NCI-H2196 treated with DMSO at 0.1 percent for 48 hours (cell line): ENCODE measurements at regions not wholly inside any gene's neighbourhood (a gene's known extent, or its start where the extent isn't known, plus 50 kb on each side); places are given as distances from the start of the nearest gene placed in this dataset.

Experiments
- DNase-seq: peaks from one replicate; lab custom pipeline; 2025; ENCODE audit not compliant: unreplicated experiment; lab: John Stamatoyannopoulos, UW

DNA sequence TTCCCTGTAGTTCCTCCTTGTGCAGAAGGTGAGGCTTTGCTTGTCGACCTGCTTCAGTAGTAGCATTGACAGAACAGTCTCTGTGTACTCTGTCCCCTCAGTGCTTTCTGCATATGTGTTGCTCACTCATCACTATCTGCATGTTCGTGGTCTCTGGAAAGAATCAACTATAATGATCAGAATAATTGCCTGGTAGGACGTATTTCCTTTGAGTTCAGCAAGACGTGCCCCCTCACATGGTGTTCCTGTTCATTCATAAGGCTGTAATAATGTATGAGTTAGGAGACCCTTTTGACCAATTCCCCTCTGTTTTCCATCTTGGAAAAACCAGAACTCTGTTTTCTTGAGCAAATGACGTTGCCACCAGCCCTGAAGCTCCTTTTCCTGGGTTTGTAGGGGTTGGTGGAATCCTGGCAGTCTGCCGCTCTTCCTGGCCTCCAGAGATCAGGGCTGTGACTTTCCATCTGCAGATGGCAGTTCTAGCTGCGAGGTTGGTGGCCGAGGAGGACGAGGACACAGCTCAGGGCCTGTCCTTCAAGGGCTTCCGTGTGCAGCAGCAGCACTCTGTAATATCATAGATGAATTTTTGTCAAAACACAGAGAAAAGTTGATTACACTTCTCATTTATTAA lies 61.9 kb downstream of the EXOSC2 start:
- no peak for DNase-seq

DNA sequence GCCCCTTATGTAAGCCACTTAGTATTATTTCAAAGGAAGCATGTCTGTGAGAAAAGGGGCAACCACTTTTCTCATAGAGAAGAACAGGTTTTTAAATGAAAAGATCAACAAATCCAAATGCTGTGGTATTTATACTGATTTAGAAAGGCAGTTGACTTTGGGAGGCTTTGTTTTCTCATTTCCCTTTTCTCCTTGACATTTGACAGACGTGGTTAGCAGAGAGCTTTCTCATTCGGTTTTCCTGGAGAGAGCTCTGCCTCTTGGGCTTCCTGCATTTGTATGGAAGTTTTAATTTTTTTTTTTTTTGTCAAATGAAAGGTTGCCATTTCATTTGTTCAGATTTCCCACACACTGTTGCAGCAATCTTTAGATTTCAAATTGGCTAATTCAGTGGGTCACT lies 62.5 kb downstream of the EXOSC2 start:
- DNase-seq = no peak

DNA sequence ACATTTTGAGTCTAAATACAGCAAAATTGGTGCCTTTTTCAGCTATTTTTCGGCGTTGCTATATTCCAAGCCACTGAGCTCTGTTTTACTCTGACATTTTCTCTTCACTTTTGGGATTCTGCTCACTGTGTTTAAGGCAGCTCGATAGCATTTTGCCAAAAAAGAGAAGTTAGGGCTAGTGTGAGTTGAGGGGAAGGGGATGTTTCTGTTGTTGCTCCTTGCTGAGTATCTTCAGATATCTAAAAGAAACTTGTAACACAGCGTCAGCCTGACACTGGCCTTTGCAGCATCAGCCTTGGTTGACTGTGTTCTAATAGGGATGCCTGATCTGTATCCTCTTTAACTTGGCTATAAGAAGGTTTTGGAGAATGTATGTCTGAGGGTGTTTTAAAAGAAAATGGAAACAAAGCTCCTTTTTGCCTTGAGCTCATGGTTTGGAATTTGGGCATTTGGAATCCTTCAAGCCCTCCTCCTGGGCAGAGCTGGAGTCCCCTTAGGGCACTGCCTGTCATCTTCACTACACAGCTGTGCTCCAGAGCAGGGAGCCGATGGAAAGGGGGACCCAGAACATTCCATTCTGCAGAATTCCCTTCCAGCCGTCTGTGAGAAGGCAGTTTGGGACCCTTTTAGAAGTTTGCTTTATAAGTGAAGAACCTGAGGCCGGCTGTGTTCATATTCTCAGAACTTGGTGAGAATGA lies 63.0 kb downstream of the EXOSC2 start:
- DNase-seq = no peak

DNA sequence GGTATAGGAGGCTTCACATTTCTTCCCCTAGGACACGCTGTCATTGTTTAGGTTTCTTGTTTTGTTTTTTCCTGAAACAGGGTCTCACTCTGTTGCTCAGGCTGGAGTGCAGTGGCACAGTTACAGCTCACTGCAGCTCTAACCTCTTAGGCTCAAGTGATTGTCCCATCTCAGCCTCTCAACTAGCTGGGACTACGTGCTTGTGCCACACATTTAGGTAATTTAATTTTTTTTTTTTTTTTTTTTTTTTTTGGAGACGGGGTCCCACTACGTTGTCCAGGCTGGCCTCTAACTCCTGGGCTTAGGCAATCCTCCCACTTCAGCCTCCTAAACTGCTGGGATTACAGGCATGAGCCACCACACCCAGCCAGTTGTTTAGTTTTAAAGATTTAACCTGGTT lies 66.2 kb downstream of the EXOSC2 start:
- DNase-seq = no peak

DNA sequence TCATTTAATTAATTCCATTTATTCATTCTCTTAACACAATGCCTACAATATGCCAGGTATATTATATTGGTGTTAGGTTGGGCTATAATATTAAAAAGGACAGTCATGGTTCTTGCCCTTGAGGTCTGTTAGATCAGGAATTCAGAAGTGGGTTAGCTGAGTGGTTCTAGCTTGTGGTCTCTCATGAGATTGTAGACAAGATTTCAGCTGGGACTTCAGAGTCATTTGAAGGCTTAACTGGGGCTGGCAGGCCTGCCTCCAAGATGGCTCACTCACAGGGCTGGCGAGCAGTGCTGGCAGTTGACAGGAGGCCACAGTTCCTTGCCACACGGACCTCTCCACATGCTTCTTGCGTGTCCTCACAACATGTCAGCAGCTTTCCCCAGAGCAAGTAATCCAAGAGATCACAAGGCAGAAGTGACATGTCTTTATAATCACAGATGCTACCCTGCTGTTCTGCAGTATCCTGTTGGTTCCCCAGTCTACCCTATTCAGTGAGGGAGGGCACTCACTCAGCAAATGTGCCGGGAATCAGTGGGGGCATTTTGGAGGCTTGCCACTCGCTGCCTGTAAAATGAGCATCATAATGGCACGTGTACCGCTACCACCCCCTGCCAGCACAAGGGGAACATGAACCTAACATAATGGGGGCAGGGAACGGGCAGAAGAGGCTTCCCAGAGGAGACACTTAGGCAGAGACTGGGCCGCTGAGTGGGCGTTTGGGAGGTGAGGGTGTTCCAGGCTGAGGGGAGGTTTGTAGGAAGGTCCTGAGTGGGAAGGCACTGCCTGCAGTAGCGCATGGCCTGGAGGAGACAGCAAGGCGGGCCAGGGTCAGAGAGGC lies 70.0 kb downstream of the EXOSC2 start:
- DNase-seq = no peak

DNA sequence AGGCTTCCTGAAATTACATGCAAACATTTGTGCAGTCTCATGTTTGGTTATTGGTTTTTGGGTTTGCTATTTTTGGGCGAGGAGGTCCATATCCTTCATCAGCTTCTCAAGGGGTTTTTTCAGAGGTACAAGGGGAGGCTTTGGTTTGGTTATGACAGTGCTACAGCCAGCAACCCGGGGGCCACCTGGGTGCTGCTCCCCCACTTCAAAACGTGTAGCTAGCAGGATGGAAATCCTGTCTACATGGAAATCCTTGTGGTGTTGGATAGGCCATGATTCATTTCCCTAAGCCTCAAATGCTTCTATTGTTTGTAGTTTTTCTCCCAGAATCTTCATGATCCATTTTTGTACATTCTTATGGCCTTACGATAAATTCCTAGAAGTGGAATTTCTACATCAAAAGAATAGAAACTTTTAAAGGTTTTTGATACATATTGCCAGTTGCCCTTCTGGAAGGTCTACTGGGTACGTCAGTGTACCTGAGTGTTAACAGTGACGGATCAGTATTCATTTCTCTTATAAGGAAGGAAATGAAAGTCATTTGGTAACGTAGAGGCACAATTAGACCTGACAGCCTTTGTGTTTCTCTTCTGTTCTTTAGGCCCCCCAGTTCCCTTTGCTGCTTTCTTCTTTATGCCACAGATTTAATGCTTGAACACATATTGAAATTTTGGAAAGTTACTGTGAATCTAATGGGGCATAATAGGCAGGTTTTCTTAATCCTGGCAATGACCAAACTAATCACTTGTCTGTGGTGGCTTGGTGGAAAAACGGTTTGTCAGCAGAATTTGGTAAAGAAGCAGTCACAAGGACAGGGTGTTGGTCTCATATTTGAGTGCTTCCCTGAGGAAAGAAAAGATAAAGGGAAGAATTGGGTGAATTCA lies 69.7 kb upstream of the ABL1 start:
- DNase-seq = no peak

DNA sequence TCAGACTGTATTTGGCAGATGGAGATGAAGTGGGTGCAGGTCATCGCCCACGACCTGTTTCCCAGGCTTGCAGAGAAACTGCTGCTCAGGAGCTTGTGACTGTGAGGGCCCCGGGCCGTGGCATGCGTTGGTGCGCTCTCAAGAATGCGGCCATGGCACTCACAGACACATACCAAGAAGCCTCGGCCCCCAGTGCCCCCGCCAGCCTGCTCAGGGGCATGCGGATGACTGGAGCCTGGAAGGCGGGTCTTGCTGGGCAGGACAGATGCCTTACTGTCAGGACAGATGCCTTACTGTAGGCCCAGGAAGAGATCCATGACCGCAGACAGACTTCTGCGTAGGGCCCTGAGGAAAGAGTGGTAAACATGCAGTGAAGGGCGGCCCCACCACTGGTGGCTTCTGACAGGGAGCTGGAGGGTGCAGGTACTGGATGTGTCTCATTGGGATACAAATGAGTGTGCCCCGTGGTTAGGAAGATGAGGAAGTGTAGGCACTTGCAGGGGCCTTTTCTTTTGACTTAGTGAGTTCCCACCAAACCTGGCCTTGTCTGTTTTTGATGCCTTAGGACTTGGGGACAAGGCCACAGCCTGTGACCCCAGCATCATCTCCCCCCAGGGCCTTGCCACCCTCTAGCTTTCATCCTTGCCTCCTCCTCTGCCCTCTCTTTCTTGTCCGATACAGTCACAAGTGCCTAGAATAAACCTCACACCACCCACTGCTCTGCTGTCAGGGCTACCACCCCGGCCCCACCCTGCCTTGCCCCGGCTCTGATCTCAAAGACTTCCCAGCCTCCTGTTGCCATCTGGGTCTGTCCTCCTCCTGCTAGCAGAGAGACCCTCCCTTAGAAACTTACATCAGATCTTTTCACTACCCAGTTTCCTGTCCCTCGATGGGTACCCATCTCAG lies 68.8 kb upstream of the ABL1 start:
- DNase-seq = no peak

DNA sequence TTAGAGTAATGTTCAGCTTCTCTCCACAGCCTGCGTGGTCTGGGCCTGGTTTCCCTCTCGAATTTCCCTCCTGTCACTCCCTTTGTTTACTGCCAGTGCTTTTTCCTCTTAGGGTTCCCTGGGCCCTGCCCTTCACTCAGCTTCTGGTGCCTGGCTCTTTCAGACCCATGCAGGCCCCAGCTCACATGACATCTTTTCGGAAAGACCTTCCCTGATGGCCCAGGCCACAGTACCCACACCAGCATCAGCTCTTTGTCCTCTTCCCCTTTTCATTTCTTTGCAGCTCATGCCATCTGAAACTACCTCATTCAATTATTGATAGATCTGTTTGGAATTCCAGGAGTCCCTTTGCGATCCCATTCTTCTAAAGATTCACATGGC lies 68.1 kb upstream of the ABL1 start:
- DNase-seq = no peak

DNA sequence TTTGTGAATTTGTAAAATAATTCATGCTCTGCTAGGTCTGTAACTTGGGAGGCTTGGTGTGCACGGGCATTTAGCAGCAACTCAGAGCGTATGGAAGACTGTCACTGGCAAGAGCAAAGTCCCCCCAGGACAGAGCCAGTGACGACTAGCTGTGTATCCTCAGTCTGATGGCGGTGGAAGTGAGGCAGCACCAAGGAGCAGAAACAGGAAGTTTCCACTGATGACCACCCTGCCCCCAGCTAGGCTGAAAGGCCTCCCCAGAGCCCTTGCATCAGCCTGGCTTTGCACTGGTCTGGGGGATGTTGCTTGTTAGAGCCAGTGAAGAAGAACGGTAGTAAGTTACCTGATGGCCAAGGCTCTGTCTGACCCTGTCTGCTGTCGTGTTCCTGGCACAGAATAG lies 66.8 kb upstream of the ABL1 start:
- DNase-seq = no peak

DNA sequence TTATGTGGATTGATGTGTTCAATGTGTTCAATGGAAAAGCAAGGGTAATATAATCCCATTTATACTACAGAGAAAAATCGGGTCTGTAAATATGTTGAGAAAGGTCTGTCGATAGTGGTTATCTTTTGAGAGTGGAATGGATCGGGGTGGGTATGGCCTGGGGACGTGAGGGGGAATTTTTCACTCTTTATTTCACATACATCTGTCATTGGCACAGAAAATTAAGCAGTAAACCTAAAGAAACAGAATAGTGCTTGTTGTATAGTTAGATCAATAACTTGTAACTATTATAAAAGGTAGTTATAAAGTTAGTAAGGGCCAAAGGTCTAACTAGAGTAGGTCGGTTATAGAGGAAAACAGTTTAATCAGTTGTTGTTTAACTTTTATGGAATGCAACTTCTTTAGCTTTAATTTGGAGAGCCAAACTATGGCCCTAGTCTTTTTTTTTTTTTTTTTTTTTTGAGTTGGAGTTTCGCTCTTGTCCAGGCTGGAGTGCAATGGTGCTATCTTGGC lies 66.1 kb upstream of the ABL1 start:
- no peak for DNase-seq

DNA sequence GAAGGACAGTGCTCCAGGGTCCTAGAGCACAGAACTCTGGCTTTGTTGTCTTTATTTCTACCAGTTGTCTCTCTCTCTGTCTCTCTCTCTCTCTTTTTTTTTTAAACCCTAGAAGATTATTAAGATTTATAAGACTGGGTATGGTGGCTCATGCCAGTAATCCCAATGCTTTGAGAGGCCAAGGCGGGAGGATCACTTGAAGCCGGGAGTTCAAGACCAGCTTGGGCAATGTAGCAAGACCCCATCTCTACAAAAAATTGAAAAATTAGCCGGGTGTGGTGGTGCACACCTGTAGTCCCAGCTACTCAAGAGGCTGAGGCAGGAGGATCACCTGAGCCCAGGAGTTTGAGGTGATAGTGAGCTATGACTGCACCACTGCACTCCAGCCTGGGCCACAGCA lies 65.0 kb upstream of the ABL1 start:
- no peak for DNase-seq

DNA sequence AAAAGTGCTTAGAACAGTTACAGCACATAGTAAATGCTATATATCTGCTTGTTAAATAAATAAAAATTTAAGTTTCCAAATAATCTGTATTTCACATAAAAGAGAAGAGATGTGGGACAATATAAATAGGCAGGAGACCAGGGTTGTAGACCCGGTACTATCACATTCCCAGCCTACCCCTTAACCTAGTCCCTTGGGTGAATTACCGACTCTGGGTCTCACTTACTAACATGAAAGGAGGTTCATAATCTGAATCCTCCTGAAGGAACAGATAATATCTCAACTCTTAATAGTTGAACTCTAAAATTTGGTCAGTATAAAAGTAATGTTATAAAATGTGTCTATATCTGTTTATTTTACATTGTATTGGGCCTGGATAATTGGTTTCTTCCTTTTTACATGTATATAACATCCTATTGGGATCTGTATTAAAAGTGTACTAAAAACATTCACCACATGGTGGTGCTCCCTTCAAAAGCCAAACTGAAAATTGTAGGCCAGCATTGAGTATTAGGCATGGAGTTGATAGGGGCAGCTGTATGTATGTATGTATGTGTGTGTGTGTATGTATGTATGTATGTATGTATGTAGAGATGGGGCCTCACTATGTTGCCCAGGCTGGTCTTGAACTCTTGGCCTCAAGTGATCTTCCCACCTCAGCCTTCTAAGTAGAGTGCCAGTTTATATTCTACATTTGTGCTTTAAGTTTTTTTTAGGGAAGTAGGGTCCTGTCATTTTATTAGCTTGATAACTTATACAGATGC lies 64.2 kb upstream of the ABL1 start:
- DNase-seq = peak; percentile 34

DNA sequence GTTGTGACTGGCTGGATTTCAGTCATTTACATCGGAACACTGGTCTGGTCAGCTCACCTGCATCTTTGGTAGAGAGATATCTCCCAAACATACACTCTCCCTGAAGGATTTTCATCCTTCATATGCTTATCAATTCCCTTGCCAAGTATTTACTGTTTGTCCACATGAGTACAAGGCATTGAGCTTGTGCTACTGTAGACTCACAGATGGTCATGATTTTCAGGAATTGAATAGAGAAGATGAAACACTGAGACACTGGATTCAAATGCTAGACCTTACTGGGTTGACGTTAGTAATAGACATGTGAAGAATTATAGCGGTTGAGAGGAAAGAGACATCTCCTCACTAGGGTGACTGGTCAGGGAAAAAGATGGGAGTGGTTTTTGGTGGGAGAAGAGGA lies 62.9 kb upstream of the ABL1 start:
- DNase-seq = no peak

DNA sequence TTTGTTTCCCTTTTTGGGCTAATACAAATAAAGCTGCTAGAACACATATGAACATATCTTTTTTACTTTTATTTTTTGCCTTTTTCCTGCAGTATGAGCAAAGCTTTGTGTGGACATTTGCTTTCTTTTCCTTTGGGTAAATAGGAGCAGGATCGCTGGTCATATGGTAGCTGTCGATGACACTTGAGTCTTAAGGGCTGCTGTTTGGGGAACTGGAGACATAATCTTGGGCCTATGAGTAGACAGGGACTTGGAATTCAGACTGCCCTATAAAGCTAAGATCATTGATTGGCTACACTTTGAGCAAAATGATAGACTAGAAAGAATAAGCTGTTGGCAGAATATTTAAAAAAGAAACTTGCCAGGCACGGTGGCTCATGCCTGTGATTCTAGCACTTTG lies 60.9 kb upstream of the ABL1 start:
- no peak for DNase-seq

DNA sequence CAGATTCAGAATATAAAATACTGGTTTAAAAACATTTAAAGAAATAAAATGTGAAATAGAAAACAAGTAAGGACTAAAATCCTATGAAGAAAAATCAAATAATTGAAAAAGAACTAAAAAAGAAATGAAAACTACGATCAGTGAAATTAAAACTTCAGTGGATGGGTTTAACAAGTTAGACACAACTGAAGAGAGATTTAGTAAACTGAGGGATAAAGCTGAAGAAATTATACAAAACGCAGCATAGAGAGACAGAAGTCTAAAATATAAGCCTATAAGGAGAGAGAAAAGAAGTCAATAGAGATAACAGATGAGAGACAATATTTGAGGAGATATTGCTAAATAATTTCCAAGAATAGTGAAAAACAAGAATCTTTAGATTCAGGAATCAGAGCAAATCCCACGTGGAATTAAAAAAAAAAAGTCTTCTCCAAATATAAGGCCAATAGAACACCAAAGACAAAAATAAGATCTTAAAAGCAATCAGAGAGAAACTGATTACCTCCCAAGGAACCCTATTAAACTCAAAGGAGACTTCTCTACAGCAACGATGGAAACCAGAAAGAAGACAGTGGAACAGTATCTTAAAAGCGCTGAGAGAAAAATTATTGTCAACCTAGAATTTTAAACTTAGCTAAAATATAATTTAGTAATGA lies 59.6 kb upstream of the ABL1 start:
- DNase-seq = no peak

DNA sequence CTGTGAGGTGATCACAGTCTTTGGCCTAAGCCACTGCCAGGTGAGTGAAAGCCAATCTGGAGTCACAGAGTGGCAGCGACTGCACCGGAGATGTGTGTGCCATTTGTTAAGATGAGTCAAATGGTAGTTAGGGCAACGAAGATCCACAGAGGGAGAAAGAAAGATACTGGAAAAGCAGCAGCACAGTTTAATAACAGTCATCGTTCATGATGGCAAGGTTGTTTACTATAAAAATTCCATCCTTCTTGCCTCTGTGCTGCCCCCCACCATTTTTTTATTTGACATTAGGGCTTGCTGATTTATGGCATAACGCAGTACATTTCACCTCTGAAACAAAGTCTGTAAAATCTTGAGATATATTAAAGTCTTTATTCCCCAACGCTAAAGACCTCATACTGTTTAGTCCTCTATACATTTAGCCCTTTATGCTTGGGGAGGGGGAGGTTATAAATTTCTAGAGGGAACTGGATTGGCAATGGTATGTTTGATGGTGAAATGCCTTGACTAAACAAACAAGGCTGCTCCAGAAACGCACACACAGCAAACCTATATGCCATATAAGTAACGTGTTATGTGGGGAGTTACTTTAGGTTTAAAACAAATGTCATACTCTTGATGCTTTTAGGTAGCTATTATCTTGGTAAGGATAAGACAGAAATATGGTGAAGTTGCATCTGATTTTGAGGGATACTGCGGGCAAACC lies 55.8 kb upstream of the ABL1 start:
- no peak for DNase-seq

DNA sequence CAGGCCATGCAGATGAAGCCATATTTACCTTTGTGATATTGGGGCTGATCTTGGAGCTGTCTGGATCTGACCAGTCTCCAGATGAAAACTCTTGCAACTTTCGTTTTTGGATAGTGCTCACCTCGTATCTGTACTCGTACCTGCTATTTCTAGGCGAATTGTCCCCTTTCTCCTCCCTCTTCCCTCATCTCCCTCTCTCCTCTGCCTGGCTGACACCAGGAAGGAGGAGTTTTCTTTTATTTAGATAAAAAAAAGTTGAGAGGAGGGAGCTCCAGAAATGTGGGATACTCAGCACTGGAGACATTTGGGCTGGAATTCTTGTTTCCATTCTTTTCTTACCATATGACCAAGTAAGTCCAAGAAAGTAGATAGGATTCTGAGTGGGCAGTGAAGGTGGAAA lies 54.6 kb upstream of the ABL1 start:
- DNase-seq = no peak

DNA sequence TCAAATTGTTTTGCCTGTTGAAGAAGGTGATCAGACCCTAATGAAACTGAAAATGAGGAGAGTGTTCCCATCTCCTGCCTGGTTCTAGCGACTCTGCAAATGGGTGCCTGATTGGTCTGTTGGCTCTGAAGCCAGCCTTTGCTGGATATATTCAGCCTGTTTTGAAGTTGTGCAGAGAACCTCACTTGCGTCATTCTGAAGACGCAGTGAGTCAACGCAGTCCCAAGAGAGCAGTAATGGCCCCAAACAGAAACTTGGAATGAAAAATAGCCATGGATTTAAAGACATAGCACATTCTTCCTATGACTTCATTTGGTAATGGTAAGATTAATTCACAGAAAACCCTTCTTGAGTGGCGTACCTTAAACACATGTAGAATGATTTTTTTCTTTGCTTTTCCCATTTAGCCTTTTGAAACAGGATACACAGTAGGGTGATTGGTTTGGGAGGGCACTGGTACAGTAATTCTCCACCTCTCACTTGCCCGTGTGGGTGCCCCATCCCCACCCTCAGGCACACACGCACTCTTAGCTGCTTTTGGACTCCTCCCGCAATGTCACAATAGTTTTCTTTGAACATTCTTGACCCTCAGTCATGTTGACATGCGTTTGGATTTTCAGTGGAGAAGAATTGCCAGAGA lies 54.1 kb upstream of the ABL1 start:
- no peak for DNase-seq
